Glomerular visceral epithelial cell (primary cell): ENCODE measurements at regions not wholly inside any gene's neighbourhood (a gene's known extent, or its start where the extent isn't known, plus 50 kb on each side); places are given as distances from the start of the nearest gene placed in this dataset.
"Not testable (repeated sequence)": the region's sequence is repeated elsewhere in the genome, so short reads cannot be mapped to it uniquely, and the experiment has no call there.

Experiments
- DNase-seq: peaks from one replicate; pipeline ENCODE4 v3.0.0-alpha.2; 2016; ENCODE audit errors: extremely low spot score

DNA sequence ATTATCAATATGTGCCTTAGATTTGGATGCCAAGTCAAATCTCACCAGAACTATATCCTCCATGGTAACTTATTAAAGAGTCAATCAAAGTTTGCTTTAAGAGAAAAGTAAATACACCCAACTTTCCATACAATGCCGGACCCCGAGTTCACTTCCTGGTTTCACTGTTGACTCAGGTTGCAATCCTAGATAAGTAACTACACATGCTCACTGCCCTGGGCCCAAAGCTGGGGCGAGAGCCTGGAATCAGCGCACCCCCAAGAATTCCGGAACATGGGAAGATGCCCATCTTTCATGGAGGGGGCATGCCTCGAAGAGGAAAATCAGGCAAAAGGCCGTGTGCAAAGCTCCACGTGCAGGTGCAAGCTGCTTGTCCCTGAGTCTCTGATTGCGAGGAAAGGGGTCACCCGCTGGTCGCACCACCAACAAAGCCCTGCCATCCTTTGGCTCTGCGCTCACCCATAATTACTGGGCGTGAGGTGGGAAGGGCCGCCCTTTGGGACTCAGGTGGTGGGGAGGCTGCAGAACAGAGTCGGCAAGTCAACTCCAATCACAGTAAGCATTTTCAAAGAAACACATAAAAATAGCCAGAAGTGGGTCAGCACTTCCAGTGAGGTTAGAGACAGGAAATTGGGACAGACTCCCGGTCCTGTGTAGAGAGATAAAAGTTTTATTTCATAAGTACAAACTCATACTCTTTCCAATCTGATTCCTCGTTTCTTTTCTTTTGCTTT is 167.7 kb downstream of the TOMM20 start:
- DNase-seq: no peak

DNA sequence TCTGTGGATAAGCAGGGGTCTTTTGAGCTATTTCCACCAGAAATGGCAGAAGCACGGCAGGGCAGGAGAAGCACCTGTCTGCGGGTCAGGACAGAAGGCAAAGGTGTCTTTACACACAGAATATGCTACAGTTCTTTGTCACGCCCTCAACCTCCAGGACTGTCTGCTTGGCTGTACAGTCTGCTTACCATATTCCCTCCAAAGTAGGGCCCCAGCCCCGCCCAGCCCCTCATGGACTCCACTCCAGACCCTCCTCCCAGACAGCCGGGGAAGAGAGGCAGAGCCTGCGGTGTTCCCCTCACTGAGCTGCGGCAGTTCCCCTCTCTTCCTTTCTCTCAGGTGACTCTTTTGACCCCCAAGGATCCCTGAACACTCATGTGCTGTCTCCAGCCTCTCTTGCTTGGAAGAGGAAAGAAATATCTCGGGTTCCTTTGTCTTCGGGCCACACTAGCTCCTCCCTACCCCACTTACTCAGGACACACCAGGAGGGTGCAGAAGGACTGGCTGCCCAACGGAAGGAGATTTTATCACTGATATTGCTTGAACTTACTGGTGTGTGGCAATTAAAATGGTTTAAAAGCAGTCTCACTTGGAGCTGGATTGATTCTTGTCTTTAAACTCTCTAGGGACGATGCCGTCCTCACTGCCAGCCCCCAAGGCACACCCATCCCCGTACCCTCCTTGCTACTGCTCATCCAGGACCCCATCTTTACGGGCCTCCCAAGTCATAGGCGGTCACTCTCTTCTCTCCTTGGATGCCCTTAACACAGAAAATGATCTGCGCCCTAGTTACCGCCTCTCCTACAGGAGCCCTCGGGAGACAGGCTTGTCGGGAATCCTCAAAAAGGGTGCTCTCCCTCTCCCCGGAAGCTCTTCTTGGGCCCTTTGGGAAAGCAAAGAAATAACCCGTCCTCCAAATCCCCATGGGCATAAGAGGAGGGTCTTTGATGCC is 169.7 kb downstream of the TOMM20 start:
- no peak for DNase-seq

DNA sequence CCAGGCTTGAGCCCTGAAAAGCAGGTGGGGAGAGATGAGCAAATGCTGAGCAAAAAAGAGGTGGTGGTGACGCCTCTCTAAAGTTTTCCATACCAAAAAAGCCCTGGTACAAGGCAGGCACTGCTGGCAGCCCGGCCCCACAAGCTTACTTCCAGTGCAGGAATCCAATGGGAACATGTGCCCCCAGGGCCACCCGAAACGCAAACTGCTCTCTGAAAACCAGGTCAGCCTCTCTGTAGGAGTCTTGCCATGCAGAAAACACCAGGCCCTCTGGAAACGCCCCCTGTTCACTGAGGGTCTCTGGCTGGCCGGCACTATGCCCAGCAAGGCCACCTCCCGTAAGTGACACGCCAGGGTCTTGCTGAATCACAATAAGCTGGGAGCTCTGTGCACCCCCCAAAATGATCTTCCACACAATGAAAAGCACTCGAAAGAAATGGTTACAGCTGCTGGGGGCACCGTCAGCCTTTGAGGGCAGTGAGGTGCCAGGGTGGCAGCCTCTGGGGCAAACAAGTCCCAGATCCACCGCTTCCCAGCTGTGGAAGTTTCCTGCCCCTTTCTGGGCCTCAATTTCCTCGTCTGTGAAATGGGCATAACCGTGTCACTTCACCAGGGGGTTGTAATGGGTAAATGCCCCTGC is 170.5 kb downstream of the TOMM20 start:
- DNase-seq: no peak

DNA sequence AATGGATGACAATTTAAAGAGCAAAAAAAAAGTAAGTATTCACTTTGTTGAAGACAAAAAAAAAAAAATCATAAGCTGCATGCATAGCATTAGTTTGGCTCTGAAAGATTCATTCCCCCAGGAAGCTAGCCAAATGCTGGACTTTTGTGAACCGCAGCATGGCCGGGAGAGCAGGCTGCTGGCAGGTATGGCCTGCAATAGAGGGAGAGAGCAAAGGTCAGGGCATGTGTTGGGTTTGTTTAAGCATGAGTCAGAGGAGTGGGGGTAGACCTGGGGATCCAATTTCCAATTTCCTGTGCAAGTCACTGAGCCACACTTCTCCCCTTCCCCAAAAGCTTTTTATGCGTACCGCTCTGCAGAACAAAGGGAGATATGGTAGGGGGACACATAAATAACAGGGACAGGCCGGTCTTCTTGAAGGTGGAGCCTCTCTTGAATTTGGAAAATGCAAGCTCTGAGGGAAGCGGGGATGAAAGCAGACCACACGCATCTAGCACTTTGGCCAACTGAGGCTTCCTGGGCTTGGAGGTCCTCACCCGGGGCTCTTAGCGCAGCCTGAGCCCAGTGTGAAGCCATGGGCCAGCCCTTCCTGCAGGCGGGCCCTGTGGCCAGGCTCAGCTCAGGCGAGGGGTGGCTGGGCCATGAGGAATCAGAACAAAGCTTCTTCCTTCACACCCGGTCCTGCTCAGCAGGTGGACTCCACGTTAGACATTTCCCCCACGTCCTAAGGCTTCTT is 171.1 kb downstream of the TOMM20 start:
- peak; percentile 91 for DNase-seq

DNA sequence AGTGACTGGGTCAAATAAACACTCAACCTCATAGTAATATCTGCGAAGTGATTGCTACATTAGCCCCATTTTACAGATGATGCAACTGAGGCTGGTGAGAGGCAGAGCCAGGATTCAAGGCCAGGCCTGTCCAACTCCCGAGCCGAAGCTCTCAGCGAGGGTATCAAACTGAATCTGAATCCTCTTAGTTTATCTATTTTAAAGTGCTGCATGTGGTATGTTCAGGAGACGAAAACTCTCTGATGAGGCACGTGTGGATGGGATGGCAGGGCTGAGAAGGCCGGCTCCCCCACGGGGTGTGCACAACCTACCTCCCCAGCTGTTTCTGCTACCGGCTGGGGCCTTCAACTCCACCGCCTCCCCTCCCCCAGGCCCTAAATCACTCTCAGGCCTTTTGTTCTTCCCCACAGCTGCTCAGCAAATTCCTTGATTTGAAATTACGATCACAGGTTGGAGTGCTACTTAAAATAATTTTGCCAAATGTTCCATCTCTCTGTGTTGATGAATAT is 171.8 kb downstream of the TOMM20 start:
- DNase-seq: peak; percentile 64

DNA sequence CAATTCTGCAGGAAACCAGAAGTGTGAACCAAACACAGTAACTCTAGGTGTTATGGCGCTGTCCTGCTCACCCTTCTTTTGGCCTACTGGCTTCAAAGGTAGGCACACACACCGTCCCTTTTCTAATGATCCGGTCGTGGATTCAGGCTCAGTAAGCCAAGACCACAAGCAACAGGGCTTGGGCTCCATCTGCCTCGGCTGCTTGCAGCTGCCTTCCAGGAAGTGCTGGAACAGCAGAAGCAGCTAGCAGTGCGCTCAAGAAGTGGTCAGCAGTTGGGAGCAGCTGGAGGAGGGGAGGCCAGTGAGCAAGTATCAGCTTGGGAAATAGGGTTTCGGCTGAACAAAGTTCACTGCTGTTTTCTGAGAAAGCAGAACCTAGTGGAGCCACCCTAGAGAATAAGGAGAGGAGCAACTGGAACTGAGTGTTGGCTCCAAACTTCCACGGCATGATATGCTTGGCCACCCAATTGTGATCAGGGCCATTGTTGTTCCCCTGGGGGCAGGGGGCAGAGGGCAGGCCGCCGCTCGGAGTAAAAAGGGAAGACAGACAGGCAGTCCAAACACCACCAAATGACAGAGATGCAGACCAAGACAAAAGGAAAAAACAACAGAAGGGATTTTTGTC is 173.4 kb downstream of the TOMM20 start:
- peak; percentile 60 for DNase-seq

DNA sequence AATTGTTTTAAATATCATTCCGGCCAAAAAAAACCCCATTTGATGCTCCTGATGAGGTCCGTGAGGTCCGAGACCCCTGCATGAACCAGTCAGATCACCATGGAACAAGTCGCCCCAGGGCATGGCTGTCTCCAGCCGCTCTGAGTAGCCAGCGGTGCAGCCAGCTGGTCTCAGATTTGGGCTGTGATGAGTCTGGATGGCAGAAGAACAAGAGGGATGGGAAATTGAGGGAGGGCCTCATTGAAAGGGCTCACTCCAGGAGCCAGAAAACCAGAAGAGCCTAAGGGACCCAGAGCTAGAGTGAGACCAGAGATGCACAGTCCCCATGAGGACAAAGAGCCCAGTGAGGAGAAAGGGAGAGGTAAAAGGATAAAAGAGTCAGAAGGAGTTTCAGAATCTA is 174.0 kb downstream of the TOMM20 start:
- DNase-seq: no peak

DNA sequence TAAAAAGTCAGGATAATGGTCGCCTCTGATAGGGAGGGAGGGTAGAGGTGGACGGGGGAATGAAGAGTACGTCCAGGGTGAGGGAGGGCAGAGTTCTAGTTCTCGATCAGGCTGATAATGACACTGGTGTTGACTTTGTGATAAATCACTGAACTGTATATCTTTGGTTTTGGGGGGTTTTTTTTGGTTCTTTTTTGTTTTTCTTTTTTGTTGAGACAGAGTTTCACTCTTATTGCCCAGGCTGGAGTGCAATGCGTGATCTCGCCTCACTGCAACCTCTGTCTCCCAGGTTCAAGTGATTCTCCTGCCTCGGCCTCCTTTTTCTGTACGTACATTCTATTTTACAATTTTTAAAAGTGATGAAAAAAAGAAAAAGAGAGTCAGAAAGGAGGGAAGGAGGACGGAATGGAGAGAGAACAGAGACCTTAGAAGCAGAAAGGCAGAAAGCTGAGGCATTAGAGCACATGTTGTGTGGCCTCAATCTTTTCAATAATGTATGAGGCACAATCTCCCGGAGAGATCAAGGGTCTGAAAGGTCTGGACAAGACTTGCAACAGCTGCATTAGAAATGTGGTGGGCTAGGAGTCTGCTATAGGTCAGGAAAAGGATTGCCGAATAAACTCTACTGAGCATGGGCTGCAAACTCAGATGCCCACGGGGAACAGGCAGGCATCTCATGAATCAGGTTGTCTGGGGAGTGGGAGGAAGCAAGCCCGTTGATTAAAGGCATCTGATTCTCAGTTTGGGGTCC is 174.8 kb downstream of the TOMM20 start:
- DNase-seq: no peak

DNA sequence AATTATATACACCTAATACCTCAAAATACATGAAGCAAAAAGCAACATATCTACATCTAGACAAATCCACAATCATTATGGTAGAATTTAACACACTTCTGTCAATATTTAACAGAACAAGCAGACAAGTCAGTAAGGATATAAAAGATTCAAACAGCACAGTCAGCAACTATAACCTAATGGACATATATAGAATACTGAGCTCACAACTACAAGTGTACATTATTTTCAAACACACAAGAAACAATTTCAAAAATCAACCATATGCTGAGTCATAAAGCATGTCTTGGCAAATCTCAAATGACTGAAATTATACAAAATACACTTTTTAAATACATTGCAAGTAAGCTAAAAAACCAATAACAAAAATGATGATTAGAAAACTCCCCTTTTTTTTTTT is 178.0 kb downstream of the TOMM20 start:
- no peak for DNase-seq

DNA sequence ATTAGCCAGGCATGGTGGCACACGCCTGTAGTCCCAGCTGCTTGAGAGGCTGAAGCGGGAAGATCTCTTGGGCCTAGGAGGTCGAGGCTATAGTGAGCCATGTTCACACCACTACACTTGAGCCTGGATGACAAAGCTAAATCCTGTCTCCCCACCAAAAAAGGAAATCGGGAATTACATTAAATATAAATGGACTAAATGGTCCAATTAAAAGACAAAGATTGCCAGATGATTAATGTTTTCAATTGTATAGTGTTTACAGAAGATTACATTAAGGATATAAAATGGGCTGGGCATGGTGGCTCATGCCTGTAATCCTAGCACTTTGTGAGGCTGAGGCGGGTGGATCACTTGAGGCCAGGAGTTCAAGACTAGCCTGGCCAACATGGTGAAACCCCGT is 179.1 kb downstream of the TOMM20 start:
- not testable (repeated sequence) for DNase-seq

DNA sequence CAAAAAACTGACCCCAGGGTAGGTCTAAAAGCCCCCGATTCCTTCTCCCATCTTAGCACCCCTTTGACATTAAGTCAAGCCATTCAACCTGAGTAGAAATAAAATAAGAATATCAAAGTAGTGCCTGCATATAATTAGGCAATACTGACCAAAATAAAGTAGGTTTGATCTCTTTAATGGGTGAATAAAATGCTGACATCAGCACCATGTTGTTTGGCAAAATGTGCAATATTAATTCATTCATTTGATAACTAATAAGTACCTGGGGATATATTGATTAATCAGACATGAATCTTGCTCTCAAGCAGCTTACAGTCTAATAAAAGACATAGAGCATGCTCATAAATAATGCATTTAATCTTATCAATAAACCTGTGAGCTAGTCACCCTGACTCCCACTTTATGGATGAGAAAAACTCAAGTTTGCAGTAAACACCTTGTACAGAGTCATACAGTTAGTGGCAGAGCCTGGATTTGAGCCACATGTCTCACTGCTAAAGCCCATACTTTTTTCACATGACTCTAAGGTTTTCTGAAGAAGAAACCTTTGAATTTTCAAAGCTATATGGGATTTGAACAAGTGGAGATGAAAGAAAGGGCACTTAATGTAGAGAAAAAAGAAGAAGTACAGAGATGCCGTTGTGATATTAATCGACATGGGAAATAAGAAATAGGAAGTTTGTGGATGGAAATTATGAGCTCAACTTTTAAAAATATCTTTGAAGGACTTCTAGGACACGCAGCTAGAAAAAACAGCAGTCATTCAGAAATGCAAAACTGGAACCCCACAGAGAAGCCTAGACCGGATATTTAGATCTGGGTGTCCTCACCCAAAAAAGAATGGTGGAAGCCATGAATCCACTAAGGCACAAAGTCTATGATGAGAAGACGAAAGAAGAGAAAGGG is 183.9 kb downstream of the TOMM20 start:
- DNase-seq: no peak

DNA sequence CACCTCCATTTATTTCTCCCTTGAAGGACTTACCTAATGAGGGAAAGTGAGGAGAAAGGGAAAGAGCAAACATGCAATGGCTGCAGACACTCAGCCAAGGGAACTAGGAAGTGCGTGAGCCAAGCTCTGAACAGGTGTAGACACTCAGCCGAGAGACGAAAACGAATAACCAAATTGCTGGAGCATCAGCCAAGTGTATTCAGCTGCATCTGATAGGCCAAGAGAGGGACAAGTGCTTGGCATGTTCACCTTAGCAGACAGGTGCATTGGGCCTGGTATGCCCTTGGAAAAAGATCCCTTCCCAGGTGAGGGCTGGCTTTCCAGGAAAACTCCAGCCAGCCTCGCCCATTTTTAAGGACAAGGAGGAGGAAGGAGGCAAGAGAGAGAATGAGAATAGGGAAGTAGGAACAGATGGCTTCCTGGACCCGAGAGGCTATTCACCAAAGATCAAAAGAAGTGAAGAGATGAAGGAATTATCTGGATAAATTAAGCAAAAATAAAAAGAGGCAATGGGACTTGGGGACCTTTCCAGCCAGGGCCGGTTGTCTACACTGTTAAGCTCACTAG is 184.7 kb downstream of the TOMM20 start:
- no peak for DNase-seq

DNA sequence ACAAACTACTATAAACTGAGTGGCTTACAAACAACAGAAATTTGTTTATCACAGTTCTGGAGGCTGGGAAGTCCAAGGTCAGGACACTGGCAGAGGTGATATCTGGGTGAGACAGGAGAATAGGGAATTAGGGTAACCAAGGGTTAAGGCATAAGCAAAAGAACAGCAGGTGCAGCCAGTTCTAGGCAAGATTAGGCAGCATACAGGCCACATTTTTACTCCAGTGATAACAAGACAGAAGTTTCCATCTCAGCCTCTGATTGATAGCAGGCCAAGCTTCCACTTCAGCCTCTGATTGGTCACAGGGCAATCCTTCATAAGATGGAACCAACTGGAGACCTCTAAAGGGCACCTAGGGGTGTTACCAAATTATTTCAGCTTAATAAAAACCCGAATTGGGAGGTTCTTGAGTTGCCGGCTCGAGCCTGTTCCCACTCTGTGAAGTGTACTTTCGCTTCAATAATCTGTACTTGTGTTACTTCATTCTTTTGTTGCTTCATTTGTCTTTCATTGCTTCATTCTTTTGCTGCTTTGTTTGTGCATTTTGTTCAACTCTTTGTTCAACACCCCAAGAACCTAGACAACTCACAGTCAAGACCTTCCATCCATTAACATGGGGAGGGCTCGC is 185.6 kb downstream of the TOMM20 start:
- DNase-seq: no peak

DNA sequence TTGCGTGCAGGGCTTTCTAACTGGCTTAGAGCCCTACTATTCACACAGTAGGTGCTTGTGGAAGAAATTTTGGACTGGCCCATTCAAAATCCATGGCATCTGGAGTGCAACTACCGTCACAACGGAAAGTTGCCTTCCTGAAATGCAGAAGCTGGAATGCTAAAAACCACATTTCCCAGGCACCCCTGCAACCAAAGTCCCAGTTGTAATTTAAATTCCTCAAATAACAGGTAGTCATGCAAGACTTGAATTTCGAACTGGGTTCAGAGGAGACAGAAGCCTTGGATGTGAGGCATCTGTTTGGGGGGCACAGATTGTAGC is 186.7 kb downstream of the TOMM20 start:
- DNase-seq: no peak

DNA sequence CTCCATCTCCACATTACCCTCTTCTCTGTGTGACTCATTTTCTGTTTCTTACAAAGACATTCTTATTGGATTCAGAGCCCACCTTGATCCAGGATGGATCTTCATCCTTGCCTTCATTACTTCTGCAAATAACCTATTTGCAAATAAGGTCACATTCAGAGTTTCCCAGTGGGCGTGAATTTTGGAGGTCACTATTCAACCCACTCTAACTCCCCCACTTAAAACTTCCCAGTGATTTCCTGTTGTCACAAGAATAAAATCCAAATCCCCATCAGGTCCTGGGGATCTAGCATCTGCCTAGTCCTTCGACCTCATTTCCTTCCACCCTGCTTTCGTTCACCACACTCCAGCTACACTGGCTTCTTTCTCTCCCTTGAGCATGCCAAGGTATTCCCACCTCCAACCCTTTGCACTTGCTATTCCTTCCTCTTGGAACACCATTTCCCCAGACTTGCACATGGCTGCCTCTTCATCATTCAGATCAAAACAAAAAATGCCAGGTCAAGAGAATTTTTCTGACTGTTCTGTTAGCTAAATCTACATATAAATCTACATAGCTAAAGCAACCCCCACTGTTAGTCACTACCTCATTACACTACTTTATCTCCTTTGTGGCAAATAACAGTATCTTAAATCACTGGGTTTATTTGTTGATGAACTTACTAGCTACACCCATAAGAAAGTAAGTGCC is 187.2 kb downstream of the TOMM20 start:
- DNase-seq: no peak

DNA sequence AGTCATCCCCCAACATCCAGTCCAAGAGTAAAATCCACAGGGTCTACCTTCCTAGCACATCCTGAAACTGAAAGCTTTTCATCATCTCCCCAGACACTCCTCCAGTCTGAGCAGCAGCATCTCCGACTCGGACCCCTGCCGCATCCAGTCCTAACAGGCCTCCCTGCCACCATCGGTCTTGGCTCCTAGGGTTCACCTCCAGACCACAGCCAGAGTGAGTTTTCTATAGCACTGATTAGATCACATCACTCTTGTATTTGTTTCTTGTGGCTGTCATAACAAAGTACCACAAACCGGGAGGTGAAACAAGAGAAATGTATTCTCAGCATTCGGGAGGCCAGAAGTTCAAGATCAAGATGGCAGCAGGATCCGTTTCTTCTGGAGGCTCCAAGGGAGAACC is 187.8 kb downstream of the TOMM20 start:
- no peak for DNase-seq

DNA sequence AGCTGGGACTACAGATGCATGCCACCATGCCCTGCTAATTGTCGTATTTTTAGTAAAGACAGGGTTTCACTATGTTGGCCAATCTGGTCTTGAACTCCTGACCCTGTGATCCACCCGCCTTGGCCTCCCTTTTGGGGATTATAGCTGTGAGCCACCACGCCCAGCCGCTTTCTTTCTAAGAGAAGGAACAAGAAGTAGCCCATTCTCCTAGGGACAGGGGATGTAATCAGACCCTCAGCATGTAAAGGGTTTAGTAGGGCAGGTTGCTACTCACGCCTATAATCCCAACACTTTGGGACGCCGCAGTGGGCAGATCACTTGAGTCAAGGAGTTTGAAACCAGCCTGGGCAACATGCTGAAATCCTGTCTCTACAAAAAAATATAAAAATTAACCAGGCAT is 189.7 kb downstream of the TOMM20 start:
- no peak for DNase-seq

DNA sequence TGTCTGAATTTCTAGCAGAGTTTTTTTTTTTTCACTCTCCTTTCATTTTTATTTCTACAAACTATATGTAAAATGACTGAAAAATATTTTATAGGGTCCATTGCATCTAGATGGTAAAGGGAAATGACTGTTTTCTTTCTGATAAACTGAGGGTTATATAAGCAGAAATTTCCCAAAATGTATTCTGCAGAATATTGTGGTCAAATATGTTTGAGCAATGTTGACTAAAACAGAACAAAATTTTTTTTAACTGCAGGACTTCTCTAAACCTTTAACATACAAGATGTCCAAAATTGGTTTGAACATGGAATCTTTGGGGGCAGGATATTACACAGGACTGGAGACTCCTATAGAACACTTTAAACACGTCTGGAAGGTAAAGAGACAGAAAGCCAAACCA is 190.5 kb downstream of the TOMM20 start:
- DNase-seq: no peak
